ENCODE measurements at regions not wholly inside any gene's neighbourhood (a gene's known extent, or its start where the extent isn't known, plus 50 kb on each side); places are given as distances from the start of the nearest gene placed in this dataset.

- TF ChIP-seq, protein P1, sequence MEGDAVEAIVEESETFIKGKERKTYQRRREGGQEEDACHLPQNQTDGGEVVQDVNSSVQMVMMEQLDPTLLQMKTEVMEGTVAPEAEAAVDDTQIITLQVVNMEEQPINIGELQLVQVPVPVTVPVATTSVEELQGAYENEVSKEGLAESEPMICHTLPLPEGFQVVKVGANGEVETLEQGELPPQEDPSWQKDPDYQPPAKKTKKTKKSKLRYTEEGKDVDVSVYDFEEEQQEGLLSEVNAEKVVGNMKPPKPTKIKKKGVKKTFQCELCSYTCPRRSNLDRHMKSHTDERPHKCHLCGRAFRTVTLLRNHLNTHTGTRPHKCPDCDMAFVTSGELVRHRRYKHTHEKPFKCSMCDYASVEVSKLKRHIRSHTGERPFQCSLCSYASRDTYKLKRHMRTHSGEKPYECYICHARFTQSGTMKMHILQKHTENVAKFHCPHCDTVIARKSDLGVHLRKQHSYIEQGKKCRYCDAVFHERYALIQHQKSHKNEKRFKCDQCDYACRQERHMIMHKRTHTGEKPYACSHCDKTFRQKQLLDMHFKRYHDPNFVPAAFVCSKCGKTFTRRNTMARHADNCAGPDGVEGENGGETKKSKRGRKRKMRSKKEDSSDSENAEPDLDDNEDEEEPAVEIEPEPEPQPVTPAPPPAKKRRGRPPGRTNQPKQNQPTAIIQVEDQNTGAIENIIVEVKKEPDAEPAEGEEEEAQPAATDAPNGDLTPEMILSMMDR (IDR thresholded peaks at IDR 0.05), result no peak
- TF ChIP-seq POLR2A (IDR thresholded peaks at IDR 0.05), result no peak
Observed at GRCh38 chr10:92757711-92758104, 68.0 kb downstream of the HHEX start.
